GM19238 (cell line): ENCODE measurements at regions not wholly inside any gene's neighbourhood (a gene's known extent, or its start where the extent isn't known, plus 50 kb on each side); places are given as distances from the start of the nearest gene placed in this dataset.
"Not testable (repeated sequence)": the region's sequence is repeated elsewhere in the genome, so short reads cannot be mapped to it uniquely, and the experiment has no call there.

ENCODE experiments used
- DNase-seq: peaks from one replicate; pipeline ENCODE4 v3.0.0; 2011; ENCODE audit warnings: low spot score; ENCODE audit not compliant: insufficient read length

- no peak for DNase-seq
Measured at GRCh38 chr2:16112972-16113560, 172.7 kb downstream of the MYCN start.

- no peak for DNase-seq
Measured at GRCh38 chr2:16112251-16112971, 172.1 kb downstream of the MYCN start.

GRCh38 chr2:16111838-16112210 lies 171.5 kb downstream of the MYCN start:
- no peak for DNase-seq

- no peak for DNase-seq
Measured at GRCh38 chr2:16109821-16110310, 169.5 kb downstream of the MYCN start.

- no peak for DNase-seq
Measured at GRCh38 chr2:16109368-16109820, 169.0 kb downstream of the MYCN start.

- no peak for DNase-seq
Measured at GRCh38 chr2:16107246-16107645, 166.9 kb downstream of the MYCN start.

- DNase-seq: no peak
Measured at GRCh38 chr2:16106619-16107018, 166.3 kb downstream of the MYCN start.

- no peak for DNase-seq
Measured at GRCh38 chr2:16105669-16106281, 165.4 kb downstream of the MYCN start.

- DNase-seq: no peak
Measured at GRCh38 chr2:16104949-16105668, 164.8 kb downstream of the MYCN start.

GRCh38 chr2:16104315-16104948 lies 164.1 kb downstream of the MYCN start:
- no peak for DNase-seq

- DNase-seq: no peak
Measured at GRCh38 chr2:16103614-16104314, 163.4 kb downstream of the MYCN start.

- no peak for DNase-seq
Measured at GRCh38 chr2:16102976-16103380, 162.6 kb downstream of the MYCN start.

GRCh38 chr2:16102358-16102975 lies 162.1 kb downstream of the MYCN start:
- DNase-seq: no peak

- no peak for DNase-seq
Measured at GRCh38 chr2:16101196-16101595, 160.8 kb downstream of the MYCN start.

- DNase-seq: no peak
Measured at GRCh38 chr2:16100006-16100405, 159.7 kb downstream of the MYCN start.

GRCh38 chr2:16099326-16099725 lies 159.0 kb downstream of the MYCN start:
- DNase-seq: no peak

GRCh38 chr2:16096962-16097361 lies 156.6 kb downstream of the MYCN start:
- no peak for DNase-seq

- not testable (repeated sequence) for DNase-seq
Measured at GRCh38 chr2:16095483-16095882, 155.1 kb downstream of the MYCN start.

- DNase-seq: no peak
Measured at GRCh38 chr2:16094811-16095210, 154.5 kb downstream of the MYCN start.
